GM12801 (cell line): ENCODE measurements at regions not wholly inside any gene's neighbourhood (a gene's known extent, or its start where the extent isn't known, plus 50 kb on each side); places are given as distances from the start of the nearest gene placed in this dataset.

Experiments
- CTCF ChIP-seq: IDR thresholded peaks from one replicate; pipeline ENCODE4 v1.5.1; 2011; ENCODE audit warnings: control low read depth; ENCODE audit not compliant: insufficient read length; ENCODE audit errors: extremely low read depth

GRCh38 chr4:65921180-65921579, 250.9 kb upstream of the EPHA5 start:
- TF ChIP-seq CTCF: no peak

GRCh38 chr4:65918872-65919271, 248.6 kb upstream of the EPHA5 start:
- no peak for TF ChIP-seq CTCF

- no peak for TF ChIP-seq CTCF
Observed at GRCh38 chr4:65918212-65918611, 247.9 kb upstream of the EPHA5 start.

GRCh38 chr4:65917486-65917885, 247.2 kb upstream of the EPHA5 start:
- TF ChIP-seq CTCF: no peak

GRCh38 chr4:65911720-65912119, 241.4 kb upstream of the EPHA5 start:
- TF ChIP-seq CTCF: no peak

GRCh38 chr4:65893957-65894755, 223.9 kb upstream of the EPHA5 start:
- no peak for TF ChIP-seq CTCF

- no peak for TF ChIP-seq CTCF
Observed at GRCh38 chr4:65893271-65893670, 223.0 kb upstream of the EPHA5 start.

- no peak for TF ChIP-seq CTCF
Observed at GRCh38 chr4:65880594-65880993, 210.3 kb upstream of the EPHA5 start.
